GM23338 (cell line): ENCODE measurements at regions not wholly inside any gene's neighbourhood (a gene's known extent, or its start where the extent isn't known, plus 50 kb on each side); places are given as distances from the start of the nearest gene placed in this dataset.

Experiments used
- ATAC-seq: fragments of 200-7000 bp; cut with Tn5 transposase; 3 replicates; pipeline ENCODE4 v1.9.1; 2020
- DNase-seq: peaks from one replicate; pipeline ENCODE4 v3.0.0-alpha.2; 2015; ENCODE audit warnings: low spot score
- H2AFZ ChIP-seq: fragments of 200-600 bp; sonication (generic); 2 replicates; pipeline ENCODE4 v1.8.0; 2016; ENCODE audit warnings: antibody characterized with exemption, mild to moderate bottlenecking, moderate library complexity
- H3F3A ChIP-seq: fragments of 200-600 bp; sonication (generic); replicated peaks from 2 replicates; pipeline ENCODE4 v1.8.0; 2017; ENCODE audit warnings: antibody characterized with exemption, mixed run types, low read depth
- H3K27ac ChIP-seq: fragments of 200-600 bp; sonication (generic); 2 replicates; pipeline ENCODE4 v1.6.1; 2016; ENCODE audit warnings: low read depth
- H3K27me3 ChIP-seq: fragments of 200-600 bp; sonication (generic); 2 replicates; pipeline ENCODE4 v1.8.0; 2016; ENCODE audit warnings: mild to moderate bottlenecking, mixed run types, moderate library complexity; ENCODE audit not compliant: insufficient read depth
- H3K36me3 ChIP-seq: fragments of 200-600 bp; sonication (generic); 2 replicates; pipeline ENCODE4 v1.8.0; 2016; ENCODE audit warnings: mild to moderate bottlenecking; ENCODE audit not compliant: insufficient read depth
- H3K4me1 ChIP-seq: fragments of 200-600 bp; sonication (generic); 2 replicates; pipeline ENCODE4 v1.8.0; 2016; ENCODE audit warnings: mild to moderate bottlenecking, moderate library complexity; ENCODE audit not compliant: insufficient read depth
- H3K4me2 ChIP-seq: fragments of 200-600 bp; sonication (generic); 2 replicates; pipeline ENCODE4 v1.7.1; 2017; ENCODE audit warnings: mixed run types
- H3K4me3 ChIP-seq: fragments of 200-600 bp; sonication (generic); 2 replicates; pipeline ENCODE4 v1.6.1; 2016; ENCODE audit warnings: mixed run types
- H3K79me2 ChIP-seq: fragments of 200-600 bp; sonication (generic); replicated peaks from 2 replicates; pipeline ENCODE4 v1.8.0; 2017; ENCODE audit warnings: mild to moderate bottlenecking; ENCODE audit not compliant: insufficient read depth
- H3K9me2 ChIP-seq: fragments of 200-600 bp; sonication (generic); 2 replicates; pipeline ENCODE4 v1.8.0; 2017; ENCODE audit not compliant: insufficient read depth
- H4K20me1 ChIP-seq: fragments of 200-600 bp; sonication (generic); replicated peaks from 2 replicates; pipeline ENCODE4 v1.8.0; 2017; ENCODE audit warnings: mild to moderate bottlenecking; ENCODE audit not compliant: insufficient read depth
- H3K27ac Mint-ChIP-seq: 2 replicates; pipeline ENCODE4 v1.8.0; 2020; ENCODE audit warnings: inconsistent platforms, mild to moderate bottlenecking, moderate library complexity, mixed read lengths
- H3K27me3 Mint-ChIP-seq: 3 replicates; pipeline ENCODE4 v1.8.0; 2022; ENCODE audit warnings: low read depth, mild to moderate bottlenecking, moderate library complexity, mixed read lengths, inconsistent platforms; ENCODE audit not compliant: insufficient read depth, poor library complexity
- H3K36me3 Mint-ChIP-seq: 3 replicates; pipeline ENCODE4 v1.8.0; 2021; ENCODE audit warnings: low read depth, mild to moderate bottlenecking, inconsistent platforms, moderate library complexity, mixed read lengths
- H3K4me1 Mint-ChIP-seq: 3 replicates; pipeline ENCODE4 v1.8.0; 2020; ENCODE audit warnings: mild to moderate bottlenecking, inconsistent platforms, mixed read lengths
- H3K4me3 Mint-ChIP-seq: 3 replicates; pipeline ENCODE4 v1.8.0; 2021; ENCODE audit warnings: moderate library complexity, mild to moderate bottlenecking, inconsistent platforms, mixed read lengths
- H3K9me3 Mint-ChIP-seq: 3 replicates; pipeline ENCODE4 v1.8.0; 2020; ENCODE audit warnings: moderate library complexity, mild to moderate bottlenecking, inconsistent platforms, mixed read lengths
- CTCF ChIP-seq, 2 experiments: fragments of 200-600 bp in 1 of 2; sonication (generic) in 1 of 2; conservative IDR thresholded peaks; 2 replicates each; pipeline versions ENCODE4 v1.5.1 to v1.6.1; 2016 to 2017; ENCODE audit warnings: antibody characterized with exemption in 2 of 2, low read depth in 2 of 2, mild to moderate bottlenecking in 2 of 2, moderate library complexity in 1 of 2
- ETS1 ChIP-seq: IDR thresholded peaks from 2 replicates; pipeline ENCODE4 v1.6.1; 2016; ENCODE audit warnings: antibody characterized with exemption
- EZH2 ChIP-seq: fragments of 200-600 bp; sonication (generic); IDR thresholded peaks from one replicate; pipeline ENCODE4 v1.8.0; 2017; ENCODE audit warnings: antibody characterized with exemption, mild to moderate bottlenecking, low read depth; ENCODE audit not compliant: unreplicated experiment
- EZH2phosphoT487 ChIP-seq: fragments of 200-600 bp; sonication (generic); IDR thresholded peaks from one replicate; pipeline ENCODE4 v1.8.1; 2018; ENCODE audit warnings: antibody characterized with exemption; ENCODE audit not compliant: unreplicated experiment
- JUNB ChIP-seq: IDR thresholded peaks from one replicate; pipeline ENCODE4 v1.6.1; 2016; ENCODE audit warnings: antibody characterized with exemption; ENCODE audit not compliant: unreplicated experiment
- REST ChIP-seq: IDR thresholded peaks from one replicate; pipeline ENCODE4 v1.6.1; 2018; ENCODE audit warnings: antibody characterized with exemption; ENCODE audit not compliant: unreplicated experiment
- ZNF114 ChIP-seq: fragments of 250-450 bp; sonication (Bioruptor Pico); IDR thresholded peaks from 2 replicates; pipeline ENCODE4 v1.5.0; 2020; ENCODE audit warnings: mild to moderate bottlenecking, moderate library complexity
- ZNF331 ChIP-seq: fragments of 250-450 bp; sonication (Bioruptor Pico); IDR thresholded peaks from 2 replicates; pipeline ENCODE4 v1.5.0; 2020; ENCODE audit warnings: low read depth, mild to moderate bottlenecking, moderate library complexity
- ZNF462 ChIP-seq: fragments of 250-450 bp; sonication (Bioruptor Pico); IDR thresholded peaks from 2 replicates; pipeline ENCODE4 v1.5.0; 2020; ENCODE audit warnings: mild to moderate bottlenecking, moderate library complexity

GRCh38 chr4:138765442-138765841 lies 250.1 kb upstream of the NOCT start:
- DNase-seq (no peak), ATAC-seq (no peak)
- no peaks in the 10 kb centered on the region for H3K27me3 ChIP-seq
- H3K27ac Mint-ChIP-seq = no peak overlapping the region
- H3F3A ChIP-seq = no peaks in the 10 kb centered on the region
- peaks cover 1% of the 10 kb centered on the region for H3K27me3 Mint-ChIP-seq
- TF ChIP-seq EZH2 = no peak
- TF ChIP-seq CTCF (conservative IDR thresholded peaks at IDR 0.05; ENCODE audit: low read depth in 2 of 2) = no peak
- no peak for TF ChIP-seq REST
- TF ChIP-seq ZNF462 (CRISPR knock-in tag) = no peak
- TF ChIP-seq JUNB = no peak
- TF ChIP-seq ZNF114 = no peak
- TF ChIP-seq ETS1 = no peak
- no peak for TF ChIP-seq ZNF331
- TF ChIP-seq EZH2phosphoT487 = no peak
- H3K4me3 Mint-ChIP-seq = no peak overlapping the region
- no peaks in the 10 kb centered on the region for H3K4me1 Mint-ChIP-seq
- no peaks in the 10 kb centered on the region for H3K79me2 ChIP-seq
- no peak overlapping the region for H2AFZ ChIP-seq
- no peaks in the 10 kb centered on the region for H3K36me3 ChIP-seq
- H3K9me2 ChIP-seq = 0 out of 2 replicates have a peak, but pooled peaks cover 6% of the 10 kb centered on the region
- no peaks in the 10 kb centered on the region for H3K9me3 Mint-ChIP-seq
- H4K20me1 ChIP-seq = no peaks in the 10 kb centered on the region
- H3K36me3 Mint-ChIP-seq = no peaks in the 10 kb centered on the region
- H3K27ac ChIP-seq = no peak overlapping the region
- H3K4me3 ChIP-seq = no peak overlapping the region
- no peak overlapping the region for H3K4me2 ChIP-seq
- H3K4me1 ChIP-seq = no peaks in the 10 kb centered on the region
